ENCODE measurements at regions not wholly inside any gene's neighbourhood (a gene's known extent, or its start where the extent isn't known, plus 50 kb on each side); places are given as distances from the start of the nearest gene placed in this dataset.

DNA sequence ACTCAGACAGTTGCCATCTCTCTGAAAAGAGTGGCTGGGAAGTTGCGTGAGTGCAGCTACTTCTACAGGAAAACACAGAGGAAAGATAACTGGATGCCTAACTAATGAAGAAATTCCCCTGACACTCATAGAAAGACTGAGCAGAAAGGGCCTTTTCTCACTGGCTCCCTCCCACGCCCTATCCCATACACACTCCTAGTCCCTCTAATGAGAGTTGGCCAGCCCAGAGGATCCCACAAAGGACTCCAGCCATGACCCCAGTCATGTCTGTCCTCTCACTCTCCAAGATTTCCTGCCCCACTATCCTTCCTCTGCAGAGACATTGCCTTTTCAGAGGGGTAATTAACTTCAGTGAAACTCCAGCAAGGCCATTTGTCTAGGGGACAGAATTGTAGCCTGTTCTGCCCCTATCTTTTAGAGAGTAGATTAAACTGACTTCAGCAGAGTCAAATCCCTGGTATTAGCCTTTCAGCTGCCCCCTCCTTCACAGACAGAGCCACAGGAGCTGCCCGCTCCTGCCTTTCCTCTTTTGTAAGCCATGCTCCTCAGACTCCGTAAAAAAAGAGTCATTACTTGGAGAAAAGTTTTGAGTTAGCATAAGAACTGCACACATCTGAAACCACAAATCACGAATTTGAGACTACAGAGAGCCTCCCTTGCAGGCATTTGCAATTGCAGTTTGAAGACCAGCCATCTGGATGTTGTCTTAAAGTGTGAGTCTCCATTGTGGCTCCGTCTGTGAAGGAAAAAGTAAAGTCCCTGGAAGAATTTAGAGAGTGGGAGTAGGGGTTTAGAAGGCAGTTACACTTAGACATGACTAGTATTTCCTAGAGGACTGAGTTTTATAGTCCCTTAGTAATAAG, 129.1 kb upstream of the SEMA6D start:
- no peak for DNase-seq
- intact Hi-C loops (cut with DNase I) = no loop called here

DNA sequence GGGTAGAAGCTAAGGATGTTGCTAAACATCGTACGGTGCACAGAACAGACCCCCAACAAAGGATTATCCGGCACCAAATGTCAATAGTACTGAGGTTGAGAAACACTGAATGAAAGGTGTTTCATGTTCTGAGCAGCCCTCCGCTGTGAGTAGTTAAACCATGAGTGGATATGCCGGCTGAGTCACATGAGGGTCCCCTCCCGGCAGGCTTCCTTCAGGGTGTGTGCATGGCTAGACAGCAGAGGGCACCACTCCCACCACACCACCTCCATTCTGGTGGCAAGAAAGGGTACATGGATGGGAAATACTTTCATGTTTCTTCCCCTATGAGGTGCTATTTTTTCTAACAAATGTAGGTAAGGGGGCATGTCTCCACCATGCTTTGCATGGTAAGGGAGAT, 128.3 kb upstream of the SEMA6D start:
- no peak for DNase-seq
- intact Hi-C loops (cut with DNase I) = no loop called here

DNA sequence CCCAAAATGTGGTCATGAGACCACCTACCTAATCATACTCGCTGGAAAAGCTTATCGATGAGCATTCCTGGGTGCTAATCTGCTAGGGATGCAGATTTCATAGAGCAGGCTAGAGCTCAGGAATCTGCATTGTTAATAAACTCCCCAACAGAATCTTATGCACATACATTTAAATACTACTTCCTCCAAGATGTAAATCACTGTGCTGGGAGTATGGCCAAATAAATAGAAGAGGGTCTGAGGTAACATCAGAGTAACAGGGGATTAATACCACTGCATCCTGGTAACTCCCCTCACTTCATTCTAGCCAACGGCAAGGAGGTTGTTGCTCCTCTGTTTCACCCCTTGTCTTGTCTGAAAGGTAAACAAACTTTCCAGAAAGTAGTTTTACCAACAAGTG, 118.3 kb upstream of the SEMA6D start:
- DNase-seq = no peak
- intact Hi-C loops (cut with DNase I) = no loop called here

DNA sequence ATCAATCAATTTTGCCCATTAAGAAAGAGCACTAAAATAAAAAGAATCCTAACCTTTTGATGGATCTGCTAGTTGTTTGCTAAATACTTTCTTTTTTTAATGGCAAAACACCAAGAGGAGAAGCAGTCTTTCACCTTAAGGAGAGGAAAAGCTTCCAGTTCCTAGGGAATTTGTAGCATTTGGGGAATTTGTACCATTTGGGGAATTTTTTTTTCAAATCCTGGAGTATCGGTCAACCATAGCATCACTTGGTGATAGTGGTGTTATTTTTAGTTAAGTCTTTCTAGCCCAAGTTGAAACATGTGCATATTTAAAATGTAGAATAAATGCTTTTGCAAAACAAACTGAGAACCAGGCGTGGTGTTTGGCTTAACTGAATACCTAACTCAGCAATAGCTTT, 117.5 kb upstream of the SEMA6D start:
- intact Hi-C loops (cut with DNase I) = no loop called here
- no peak for DNase-seq

DNA sequence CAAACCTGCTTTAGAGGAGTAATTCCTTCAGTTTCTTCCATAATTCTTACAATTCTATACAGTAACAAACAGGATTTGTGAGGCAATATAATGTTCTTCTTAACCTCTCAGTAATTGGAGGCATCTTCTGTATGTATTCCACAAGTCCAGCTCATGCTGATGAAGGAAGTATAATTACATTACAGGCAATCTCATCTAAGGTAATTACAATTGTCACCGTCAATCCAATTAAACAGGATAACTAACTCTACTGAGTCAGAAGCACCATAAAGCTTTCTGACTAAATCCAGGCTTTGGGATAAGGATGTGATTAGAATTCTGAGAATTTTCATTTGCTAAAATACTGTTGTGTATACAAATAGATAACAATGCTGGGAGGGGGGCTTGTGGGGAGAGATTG, 115.2 kb upstream of the SEMA6D start:
- no peak for DNase-seq
- intact Hi-C loops (cut with DNase I) = no loop called here

DNA sequence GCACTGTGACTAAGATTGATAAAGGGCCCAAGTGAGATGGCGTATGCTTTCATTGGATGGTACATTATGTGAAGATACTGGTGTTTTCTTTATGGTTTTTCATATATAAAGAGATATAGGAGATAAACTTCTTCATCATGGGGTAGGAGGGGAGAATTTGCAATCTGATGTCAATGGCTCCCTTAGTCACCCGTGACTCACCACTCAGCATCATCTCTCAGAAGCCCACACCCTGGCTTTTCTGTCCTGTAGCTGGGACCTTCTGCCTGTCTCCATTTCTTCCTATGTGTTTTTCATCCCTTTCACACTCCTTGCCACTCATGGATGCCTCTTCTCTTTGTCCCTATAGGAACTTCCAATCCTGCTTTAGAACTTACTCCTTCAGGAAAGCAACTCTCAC, 114.3 kb upstream of the SEMA6D start:
- intact Hi-C loops (cut with DNase I) = no loop called here

DNA sequence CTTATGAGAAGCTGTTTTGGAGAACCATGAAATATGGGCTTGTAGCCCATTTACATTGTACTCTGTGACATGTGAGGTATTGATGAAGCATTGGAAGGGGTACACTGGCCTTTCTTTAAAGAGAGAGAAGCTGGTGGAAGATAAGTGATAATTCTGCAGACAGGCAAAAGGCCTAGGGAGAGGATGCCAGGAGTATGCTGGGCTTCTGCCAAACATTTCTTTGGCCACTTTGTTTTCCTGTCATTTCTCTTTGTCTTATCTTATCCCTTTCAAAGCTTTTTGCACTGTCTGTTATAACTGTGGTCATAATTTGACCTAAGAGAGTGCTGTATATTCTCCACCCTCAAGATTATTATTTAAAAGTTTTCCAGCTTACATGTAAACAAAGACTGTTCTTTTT, 109.6 kb upstream of the SEMA6D start:
- DNase-seq = no peak
- intact Hi-C loops (cut with DNase I) = no loop called here

More for the DNA sequence above, 114.3 kb upstream of the SEMA6D start:
- DNase-seq = no peak

DNA sequence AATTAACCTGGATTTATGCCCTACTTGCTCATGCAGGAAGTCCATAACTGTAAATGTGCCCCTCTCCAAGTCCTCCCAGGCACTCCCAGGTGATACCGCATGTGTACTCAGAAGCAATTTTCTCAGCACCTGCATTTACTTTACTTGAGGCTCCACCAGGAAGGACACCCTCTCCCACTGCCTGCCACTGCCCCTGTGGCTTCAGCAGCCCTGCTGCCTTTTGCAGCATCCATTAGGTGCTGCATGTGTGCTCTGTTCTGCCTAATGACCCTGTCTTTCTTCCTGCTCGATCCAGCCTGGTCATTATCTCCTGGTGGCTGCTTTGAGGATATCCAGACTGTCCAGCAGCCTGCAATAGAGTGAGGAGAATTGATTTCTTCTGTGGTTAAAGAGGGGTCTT, 107.6 kb upstream of the SEMA6D start:
- intact Hi-C loops (cut with DNase I) = no loop called here
- DNase-seq = no peak

DNA sequence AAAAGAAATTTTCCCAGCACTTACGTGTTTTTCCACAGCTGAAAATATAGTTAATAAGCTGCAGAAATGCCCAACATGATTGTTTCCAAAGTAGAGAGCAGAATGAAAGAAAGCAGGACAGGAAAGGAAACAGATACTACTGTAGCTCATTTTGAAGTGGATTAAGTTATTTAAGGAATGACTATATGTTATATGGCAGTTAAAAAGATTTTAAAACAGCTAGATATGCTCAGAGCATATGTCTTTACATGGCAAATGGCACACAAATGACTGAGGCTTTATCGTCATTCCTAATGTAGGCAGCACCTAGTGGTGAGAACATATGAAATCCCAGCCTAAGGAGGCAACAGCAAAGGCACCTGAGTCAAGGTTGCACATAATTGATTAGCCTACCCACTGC, 106.6 kb upstream of the SEMA6D start:
- DNase-seq = no peak
- intact Hi-C loops (cut with DNase I) = no loop called here

DNA sequence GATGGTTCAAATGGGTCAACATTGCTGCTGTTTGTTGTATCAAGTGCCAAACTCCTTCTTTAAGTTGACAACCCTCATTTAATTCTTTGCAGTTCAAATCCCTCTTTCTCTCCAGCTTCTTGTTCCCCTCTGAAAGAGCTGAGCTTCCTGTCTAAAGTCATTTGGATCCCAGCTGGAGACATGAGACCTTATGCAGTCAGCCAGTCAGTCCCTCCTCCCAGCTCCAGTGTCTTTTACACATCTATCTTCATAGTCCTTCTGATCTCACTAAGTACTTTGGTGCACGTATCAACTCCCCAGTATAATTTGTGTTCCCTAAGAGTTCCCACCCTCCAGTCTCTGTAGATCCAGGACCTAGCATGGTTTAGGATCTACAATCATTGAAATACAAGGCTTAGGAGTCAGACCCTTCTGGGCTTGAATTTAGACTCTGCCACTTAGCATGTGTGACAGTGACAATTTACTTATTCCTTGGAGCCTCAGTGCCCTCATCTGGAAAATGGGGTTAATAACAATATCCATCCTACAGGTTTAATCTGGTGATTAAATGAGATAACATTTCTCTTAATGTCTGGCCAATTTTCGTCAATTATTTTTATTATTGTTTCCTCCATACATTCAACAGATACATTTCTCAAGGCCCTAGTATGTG, 102.8 kb upstream of the SEMA6D start:
- no peak for DNase-seq
- intact Hi-C loops (cut with DNase I) = no loop called here

DNA sequence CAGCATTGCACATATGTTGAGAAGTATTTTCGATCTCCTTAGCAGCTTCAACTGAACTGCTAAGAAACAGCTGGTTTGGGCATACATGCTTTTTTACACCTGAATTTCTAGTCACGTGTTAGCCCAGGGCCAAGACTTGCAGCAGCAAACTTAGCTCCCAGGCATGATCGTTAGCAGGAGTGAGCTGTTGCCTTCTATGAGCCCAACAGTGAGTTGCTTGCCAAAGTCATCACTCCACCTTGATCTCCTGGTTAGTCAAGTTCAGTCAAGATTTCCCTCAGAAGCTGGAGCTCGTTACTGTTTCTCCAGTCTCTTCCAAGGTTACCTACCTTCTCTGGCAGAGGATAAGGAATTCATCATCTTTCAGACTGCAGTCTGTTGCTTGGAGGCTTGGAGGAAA, 100.4 kb upstream of the SEMA6D start:
- DNase-seq = no peak
- intact Hi-C loops (cut with DNase I) = no loop called here

DNA sequence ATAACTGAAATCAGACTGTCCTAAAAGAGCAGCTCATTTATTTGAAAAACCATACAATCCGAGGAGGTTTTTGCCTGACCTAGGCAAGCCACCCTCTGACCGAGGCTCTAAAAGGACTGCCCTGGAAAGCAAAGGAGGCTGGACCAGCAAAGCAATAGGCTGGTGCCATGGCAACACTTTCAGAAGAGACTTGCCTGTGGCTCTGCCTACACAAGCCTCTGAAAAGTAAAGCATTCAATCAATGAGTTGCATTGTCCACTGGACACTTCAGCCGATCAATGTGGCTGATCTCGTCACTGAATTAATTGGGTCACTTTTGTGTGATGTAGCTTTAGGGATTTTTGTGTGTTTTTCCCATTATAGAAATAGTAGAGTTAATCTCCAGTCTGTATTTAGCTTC, 99.1 kb upstream of the SEMA6D start:
- peak in 14 of 42 donors; percentile 12 to 59 (median 22) for DNase-seq
- intact Hi-C loops (cut with DNase I) = no loop called here

DNA sequence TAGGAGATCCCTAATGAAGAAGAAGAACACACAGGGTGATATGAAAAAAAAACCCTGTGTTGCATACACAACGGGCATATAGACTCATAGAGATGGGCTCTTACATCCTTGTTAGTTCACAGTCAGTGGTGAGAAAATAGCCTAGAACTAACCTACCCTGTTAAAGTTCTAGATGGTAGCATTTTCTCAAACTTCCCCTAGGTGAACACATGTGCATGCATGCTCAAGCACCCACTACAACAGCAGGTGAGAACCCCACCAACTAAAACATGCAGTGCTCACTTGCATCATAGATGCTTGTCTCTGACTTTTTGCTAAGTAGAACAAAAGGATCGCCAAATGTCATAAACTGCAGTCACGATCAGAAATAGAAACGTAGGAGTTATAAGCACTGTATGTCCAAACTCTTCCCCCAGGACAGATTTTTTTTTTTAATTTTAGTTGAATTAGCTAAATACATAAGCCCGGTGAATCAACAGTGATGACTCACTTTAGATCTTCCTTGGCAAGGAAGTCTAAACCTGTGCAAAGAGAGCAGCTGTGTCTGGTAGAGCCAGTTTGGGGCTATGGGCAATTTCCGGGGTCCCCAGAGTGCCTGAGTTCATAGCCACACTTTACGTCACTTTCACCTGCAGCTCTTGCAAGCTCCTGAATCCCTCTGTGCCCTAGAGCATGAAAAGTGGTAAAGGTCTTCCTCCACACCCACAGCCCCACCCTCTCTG, 96.2 kb upstream of the SEMA6D start:
- no peak for DNase-seq
- intact Hi-C loops (cut with DNase I) = no loop called here

DNA sequence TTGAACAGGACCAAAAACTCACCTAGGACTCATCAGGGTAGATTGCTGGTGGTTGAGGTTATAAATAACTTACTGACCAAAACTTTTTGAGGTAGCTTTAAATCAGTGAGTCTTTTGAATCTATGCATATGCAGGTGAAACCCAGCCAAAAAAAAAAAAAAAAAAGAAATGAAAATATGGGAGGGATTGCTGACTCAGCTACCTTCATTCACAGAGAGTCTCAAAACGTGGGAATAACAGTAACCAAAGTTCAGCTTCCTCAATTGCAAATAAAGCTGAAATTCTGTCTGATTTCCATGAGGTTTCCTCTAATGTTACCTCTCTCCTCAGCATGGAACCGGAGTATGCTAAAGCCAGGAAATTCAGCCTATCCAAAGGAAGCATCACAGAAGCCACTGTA, 95.2 kb upstream of the SEMA6D start:
- intact Hi-C loops (cut with DNase I) = no loop called here
- DNase-seq = no peak

DNA sequence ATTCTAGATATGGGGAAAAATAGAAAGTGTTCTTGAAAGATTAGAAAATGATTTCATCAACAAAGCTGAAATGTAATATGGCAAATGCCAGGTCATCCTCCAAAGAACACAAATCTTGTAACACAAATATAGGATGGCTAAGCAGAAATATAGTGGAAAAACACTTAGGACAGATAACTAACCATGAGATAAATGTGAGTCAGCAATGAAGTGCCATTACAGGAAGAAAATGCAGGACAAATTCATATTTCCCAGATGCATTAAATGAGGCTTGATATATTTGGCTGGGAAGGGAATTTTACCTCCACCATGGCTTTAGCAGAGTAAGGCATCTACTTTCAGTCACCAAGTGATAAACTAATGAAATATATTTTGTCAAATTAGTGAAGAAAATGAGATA, 92.8 kb upstream of the SEMA6D start:
- intact Hi-C loops (cut with DNase I) = no loop called here
- no peak for DNase-seq

DNA sequence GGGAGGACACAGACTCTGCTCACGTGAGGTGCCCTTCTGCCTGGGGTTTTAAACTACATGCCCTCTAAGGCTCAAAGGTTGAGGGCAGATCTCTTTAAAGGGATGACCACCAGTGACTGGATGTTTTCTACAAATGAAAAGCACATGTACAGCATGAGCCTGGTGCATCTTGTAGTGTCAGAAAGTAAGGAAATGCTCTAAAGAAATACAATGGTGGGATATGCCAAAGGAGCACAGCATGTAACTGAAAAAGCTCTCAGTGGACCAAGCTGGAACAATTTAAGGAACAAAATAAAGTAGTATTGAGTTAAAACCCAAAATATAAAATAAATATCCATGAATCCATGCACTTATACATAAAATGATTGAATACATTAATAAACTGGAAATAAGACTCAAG, 78.3 kb upstream of the SEMA6D start:
- DNase-seq = no peak
- intact Hi-C loops (cut with DNase I) = no loop called here

DNA sequence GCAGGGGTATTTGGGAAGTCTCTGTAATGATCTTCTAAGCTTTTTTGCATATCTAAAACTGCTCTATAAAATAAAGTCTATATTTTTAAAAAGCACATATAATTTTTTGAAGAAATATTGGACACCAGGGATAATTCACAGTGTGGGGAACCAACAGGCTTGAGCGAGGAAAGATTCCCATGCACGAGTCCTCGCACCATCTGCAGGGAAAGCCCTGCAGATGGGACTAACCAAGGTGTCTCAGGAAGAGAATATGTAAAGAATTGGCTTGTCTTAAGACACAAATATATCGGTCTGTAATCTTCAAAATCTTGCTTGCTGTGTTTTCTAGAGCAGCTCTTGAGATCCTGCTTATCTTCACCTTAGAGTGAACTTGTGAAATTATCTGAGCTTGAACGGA, 77.2 kb upstream of the SEMA6D start:
- DNase-seq = no peak
- intact Hi-C loops (cut with DNase I) = no loop called here

DNA sequence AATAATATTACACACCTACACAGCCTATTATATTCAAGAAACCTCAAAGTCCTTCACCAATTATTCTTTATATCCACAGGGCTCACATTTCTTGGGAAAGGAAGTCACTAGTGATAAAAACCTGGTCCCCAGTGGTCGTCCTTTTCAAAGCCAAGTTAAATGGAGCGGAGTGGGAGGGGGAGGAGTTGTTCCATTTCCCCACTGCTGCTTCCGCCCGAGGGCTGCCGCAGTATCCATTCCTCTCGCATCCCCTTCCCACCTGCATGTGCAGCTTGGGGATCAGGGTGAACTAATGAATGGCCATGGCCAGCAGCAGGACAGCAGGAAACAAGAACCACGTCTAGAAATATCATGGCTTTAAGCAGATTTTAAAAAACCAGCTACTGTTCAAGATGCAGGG, 76.4 kb upstream of the SEMA6D start:
- intact Hi-C loops (cut with DNase I) = no loop called here
- DNase-seq = no peak

DNA sequence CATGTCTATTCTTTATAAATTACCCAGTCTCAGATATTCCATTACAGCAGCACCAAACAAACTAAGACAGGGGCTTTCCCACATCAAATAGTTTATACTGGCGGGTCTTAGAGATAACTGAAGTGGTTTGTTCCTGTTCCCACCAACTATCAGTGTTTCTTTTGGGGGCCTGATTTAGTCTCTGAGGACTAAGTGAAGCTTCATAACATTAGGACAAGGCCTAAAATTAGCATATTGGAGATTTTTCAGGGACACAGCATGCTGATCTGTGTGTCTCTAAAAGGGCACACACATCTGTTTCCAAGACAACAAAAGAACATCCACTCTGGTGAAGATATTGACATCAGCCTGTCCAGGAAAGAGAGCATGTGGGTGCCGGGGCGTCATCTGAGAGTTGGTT, 72.6 kb upstream of the SEMA6D start:
- no peak for DNase-seq

DNA sequence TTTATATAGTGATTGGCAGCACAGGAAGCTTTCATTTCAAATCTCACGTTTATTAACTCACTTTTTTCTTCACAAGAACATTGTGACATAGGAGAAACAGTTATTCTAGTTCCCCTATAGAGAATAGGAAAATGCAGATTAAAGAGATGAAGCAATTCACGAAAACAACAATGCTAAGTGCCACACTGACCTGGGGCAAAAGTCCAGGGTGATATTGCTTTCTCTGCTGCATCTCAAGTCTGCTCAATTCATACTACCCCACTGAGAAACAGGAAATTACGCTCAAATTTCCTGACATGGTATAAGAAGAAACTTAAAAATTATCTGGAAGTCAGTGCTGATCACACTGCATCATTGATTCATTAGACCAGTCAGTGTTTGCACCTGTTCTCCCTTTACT, 66.7 kb upstream of the SEMA6D start:
- DNase-seq = no peak
- intact Hi-C loops (cut with DNase I) = no loop called here

More for the DNA sequence above, 72.6 kb upstream of the SEMA6D start:
- intact Hi-C loops (cut with DNase I) = no loop called here
